T-helper 2 cell (primary cell): ENCODE measurements at regions not wholly inside any gene's neighbourhood (a gene's known extent, or its start where the extent isn't known, plus 50 kb on each side); places are given as distances from the start of the nearest gene placed in this dataset.
"Not testable (repeated sequence)": the region's sequence is repeated elsewhere in the genome, so short reads cannot be mapped to it uniquely, and the experiment has no call there.

ENCODE experiments used
- DNase-seq, 5 experiments: peaks; one replicate each; pipeline versions ENCODE4 v3.0.0 to v3.0.0-alpha.2; 2012 to 2022

DNA sequence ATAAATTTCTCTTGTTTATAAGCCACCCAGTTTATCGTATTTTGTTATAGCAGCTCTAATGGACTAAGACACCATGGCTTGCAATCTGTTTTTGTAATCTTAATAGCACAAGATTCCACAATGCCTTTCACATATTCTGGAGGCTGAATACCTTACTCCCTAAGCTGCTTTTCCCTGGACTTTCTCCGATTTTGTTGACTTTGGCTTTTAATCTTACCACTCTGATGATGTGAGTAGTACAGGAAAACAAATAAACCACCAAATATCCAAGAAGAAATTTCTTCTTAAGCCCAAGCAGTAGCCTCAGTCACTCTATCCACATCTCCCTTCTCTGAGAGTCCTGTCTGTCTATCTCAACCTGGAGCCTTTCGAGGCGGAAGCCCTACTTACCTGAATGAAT, 838.6 kb downstream of the LTN1 start:
- no peak for DNase-seq

- DNase-seq: no peak
These were observed 839.9 kb downstream of the LTN1 start for GRCh38 chr21:28152732-28153131.

GRCh38 chr21:28151758-28152157, 840.9 kb downstream of the LTN1 start:
- no peak for DNase-seq

DNA sequence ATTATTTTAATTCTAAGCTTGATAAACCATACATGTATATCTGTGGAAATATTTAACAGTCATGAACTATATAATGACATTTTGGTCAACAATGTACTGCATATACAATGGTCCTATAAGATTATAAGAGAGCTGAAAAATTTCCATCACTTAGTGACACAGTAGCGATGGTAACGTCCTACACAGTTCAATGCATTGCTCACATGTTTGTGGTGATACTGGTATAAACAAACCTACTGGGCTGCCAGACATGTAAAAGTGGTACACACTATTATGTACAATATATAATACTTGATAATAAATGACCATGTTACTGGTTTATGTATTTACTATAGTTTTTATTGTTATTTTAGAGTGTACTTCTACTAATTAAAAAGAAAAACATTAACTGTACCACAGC, 841.9 kb downstream of the LTN1 start:
- no peak for DNase-seq

DNA sequence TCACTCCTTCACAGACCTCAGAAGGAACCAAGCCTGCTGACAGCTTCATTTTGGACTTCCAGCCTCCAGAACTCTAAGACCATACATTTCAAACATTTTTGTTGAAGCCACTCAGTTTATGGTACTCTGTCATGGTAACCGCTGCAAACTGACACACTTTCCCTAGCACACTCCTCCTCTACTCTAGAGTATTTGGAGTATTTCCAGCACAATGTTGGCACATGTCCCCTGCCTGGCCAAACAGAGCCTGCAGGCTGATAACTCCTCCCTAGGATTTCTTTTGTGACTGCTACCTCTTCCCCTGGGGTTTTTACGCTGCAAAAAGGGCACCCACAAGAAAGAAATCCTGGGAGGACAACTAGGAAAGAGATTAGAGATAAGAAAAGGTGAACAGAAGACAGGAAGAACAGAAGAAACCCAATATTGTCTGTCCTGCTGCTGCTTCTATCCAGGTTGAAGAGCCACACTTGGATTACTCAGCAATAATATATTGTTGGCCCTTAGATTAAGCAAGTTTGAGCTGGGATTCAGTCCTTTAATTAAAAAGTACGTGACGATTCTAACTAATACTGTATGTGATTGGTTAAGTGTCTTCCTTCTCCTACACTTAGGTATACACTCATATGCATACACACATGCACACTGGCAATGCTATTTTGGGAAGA, 844.1 kb downstream of the LTN1 start:
- no peak for DNase-seq

DNA sequence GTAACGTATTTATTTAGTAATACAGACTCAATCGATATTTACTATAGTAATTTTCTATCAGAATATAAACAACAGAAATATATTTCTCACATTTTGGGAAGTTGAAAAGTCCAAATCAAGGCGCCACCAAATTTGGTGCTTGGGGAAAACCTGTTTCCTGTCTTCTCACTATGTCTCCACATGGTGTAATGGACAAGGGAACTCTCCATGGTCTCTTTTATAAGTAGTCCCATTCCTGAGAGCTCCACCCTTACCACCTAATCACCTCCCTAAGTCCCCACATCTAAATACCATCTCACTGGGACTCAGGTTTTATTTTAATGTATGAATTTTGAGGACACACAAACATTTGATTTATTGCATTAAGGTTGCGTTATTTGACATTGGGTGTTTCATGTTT, 848.0 kb downstream of the LTN1 start:
- DNase-seq: no peak

DNA sequence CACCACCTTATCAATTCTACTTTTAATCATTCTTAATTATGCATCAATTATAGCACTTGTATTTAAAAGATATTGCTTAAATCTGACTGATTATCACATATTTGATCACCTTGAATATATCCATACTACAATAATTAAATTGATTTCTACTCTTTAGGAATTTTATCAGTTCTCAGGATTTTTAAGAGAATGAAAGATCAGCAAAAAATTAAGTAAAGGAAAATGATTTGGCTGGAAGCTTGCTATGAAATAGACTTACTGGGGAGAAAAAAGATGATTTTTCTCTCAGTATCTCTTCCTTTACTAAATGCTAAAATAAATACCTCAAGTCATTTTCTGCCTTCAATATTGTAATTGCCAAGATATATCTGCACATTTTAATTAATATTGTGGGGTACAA, 848.6 kb downstream of the LTN1 start:
- DNase-seq: no peak

GRCh38 chr21:28142697-28143096, 850.0 kb downstream of the LTN1 start:
- no peak for DNase-seq

- DNase-seq: no peak
These were observed 854.4 kb downstream of the LTN1 start for GRCh38 chr21:28138272-28138671.

DNA sequence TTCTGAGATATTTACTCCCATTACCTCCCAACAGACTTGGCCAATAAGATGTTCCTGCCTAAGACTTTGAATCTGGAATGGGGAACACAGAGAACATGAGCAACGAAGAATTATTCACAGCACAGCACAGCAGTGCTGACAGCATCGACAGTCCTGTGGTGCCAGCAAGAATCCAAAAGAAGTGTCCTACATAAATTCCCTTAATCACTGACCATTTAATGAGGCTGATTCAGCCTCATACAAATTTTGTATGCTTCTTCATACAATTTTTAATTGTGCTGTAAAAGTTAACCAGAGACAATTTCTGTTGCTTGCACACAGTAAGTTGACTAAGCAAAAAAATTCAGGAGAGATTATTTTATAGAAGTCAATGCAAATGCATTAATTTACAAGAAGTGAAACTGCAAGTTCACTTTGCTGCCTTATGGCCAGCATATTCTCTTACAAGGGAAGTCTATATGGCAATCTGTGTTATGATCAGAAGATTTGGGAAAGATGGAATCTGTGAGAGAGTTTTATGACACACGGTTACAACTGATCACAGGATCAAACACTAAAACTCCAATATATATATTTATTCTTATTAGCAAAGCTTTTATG, 855.9 kb downstream of the LTN1 start:
- no peak for DNase-seq

- DNase-seq: no peak
These were observed 857.0 kb downstream of the LTN1 start for GRCh38 chr21:28135646-28136045.

- DNase-seq: no peak
These were observed 859.6 kb downstream of the LTN1 start for GRCh38 chr21:28133116-28133515.

DNA sequence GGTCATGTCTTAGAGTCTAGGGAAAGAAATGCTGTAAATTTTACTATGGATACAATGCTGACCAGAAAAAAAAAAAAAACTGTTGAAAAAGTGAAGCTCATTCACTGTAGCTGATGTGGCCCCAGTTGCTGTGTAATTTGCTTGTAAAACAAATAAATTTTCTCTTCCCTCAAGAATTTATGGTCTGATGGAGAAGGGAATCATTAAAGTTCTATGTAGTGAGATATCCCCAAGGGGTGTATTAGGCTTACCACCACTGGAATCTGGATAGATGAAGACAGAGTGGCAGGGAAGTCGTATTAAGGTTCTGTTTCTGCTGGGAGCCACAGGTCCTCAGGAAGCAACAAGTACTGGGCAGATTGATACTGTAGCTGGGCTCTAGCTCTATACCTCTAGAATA, 860.0 kb downstream of the LTN1 start:
- no peak for DNase-seq

GRCh38 chr21:28127175-28127785, 865.4 kb downstream of the LTN1 start:
- no peak for DNase-seq

GRCh38 chr21:28126521-28127174, 866.0 kb downstream of the LTN1 start:
- DNase-seq: no peak

DNA sequence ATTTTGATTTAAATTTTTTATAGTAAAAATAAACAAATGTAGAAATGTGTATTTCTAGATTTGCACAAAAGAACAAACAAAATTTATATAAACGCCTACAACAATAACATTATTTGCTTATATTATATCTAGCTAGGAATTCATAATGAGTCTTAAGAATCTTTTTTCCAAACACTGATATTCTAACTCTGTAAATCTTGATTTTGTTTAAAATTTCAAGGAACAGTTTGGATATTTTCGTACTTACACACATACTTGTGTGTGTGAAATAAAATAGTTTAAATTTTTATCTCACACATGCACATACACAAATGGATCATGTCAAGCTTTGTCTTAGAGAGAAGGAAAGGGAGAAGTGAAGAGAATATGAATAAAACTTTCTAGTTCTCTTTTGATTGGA, 868.1 kb downstream of the LTN1 start:
- DNase-seq: no peak

DNA sequence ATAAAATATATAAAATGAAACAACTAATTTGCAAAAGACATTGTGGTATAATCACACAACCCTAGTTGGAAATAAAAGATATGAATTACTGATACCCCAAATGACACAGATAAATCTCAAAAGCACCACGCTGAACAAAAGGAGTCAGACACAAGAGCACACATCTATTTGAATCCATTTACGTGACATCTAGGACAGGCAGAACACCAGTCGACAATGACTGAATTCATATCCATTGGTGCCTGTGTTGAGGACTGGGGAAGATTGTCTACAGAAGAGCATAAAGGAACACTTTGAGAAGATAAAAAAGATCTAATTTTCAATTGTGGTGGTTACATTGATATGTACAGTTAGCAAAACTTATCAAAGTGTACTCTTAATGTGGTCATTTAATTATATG, 874.1 kb downstream of the LTN1 start:
- no peak for DNase-seq

DNA sequence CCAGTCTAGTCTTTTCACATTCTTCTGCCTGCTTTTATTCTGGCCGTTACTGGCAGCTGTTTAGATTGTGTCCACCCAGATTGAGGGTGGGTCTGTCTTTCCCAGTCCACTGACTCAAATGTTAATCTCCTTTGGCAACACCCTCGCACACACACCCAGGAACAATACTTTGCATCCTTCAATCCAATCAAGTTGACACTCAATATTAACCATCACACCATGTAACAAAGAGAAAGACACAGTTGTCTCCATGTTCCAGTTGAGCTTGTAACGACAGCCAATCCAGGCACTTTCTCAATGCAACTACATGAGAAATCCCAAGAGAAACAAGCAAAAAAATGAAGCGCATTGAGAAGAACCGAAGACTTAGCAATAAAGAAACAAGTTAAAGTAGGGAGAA, 877.7 kb downstream of the LTN1 start:
- not testable (repeated sequence) for DNase-seq

DNA sequence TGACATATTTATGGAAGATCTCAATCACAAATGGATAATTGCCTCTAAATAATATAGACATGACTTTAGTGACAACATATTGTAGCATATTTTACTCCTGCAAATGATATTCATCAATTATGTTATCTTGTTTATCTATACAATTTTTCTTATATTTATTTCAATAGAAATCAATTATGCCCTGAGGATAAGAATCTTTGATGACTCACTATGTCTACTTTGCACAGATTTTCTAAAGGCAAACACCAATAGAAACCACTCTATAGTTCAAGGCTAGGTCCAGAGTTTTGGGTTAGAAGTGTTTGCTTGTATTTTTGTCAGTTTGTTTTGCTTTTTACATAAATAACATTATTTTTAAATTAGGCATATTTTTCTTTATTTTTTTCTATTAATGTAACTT, 879.0 kb downstream of the LTN1 start:
- DNase-seq: no peak

DNA sequence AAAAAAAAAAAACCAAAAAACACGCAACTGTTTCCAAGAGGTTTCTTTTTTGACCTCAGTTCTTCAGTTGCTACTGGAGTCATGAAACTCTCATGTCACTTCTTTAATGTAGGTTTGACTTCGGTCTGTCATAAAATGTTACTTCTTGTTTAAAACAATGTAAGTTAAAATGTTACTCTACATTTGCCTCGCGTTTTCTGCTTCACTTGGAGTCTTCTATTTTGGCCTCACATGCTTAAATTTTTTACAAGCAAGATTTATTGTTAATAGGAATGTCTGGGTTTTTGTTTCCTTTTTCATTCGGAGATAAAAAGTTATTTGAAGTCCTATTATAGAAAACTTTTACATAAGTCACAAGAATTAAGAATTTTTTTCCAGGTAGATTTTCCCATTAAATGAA, 880.2 kb downstream of the LTN1 start:
- DNase-seq: no peak

GRCh38 chr21:28111151-28111619, 881.5 kb downstream of the LTN1 start:
- DNase-seq: no peak

DNA sequence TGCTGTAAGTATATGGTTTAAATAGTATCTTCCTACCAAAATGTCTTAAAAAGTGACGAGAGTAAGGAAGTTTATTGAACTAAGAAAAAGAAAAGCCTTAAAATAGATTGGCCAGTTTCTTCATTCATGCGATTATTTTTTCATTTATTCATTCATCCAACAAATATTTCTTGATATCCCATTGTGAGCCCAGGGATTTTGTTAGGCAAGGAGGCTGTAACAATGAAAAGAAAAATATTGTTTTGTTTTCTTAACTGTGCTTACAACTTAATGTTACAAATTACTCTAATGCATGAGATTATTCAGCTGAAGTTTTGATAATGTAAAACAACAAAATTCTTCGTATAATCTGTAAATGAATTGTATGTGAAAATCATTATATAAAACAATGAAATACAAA, 882.0 kb downstream of the LTN1 start:
- DNase-seq: no peak

DNA sequence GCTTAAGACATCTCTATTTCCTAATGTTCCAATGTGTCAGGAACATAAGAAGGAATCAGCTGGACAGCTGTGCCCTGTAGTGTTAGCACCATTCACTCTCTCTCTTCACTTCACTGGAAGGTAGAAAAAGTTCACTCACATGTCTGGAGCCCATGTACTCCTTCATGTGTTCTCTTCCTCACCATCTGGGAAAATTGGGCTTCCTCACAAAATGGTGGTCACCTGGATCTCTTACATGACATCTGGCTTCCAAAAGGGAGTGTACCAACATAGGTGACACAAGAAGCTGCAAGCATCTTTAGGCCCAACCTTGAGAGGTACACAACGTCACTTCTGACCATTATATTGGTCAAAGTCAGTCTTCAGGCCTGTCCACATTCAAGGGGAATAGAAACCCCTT, 882.6 kb downstream of the LTN1 start:
- no peak for DNase-seq

DNA sequence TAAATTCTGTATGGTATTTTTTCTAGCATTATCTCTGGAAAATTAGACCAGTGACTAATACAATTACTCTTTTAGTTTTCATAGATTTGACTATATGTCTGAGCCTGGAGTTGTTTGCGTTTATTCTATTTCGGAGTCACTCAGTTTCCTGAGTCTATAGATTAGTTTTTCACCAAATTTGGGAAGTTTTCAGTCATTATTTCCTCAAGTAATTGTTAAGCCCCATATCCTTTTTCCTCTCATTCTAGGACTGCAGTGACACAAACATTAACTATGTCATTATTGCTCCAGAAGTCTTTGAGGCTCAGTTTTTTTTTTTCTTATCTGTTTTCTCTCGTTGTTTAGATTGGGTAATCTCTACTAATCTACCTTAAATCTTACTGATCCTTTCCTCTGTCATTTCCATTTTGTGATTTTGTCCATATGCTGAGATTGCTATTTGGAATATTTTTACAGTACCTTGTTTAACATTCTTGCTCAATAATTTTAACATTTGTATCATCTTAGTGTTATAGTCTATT, 886.2 kb downstream of the LTN1 start:
- DNase-seq: no peak
